ENCODE measurements at regions not wholly inside any gene's neighbourhood (a gene's known extent, or its start where the extent isn't known, plus 50 kb on each side); places are given as distances from the start of the nearest gene placed in this dataset.

DNA sequence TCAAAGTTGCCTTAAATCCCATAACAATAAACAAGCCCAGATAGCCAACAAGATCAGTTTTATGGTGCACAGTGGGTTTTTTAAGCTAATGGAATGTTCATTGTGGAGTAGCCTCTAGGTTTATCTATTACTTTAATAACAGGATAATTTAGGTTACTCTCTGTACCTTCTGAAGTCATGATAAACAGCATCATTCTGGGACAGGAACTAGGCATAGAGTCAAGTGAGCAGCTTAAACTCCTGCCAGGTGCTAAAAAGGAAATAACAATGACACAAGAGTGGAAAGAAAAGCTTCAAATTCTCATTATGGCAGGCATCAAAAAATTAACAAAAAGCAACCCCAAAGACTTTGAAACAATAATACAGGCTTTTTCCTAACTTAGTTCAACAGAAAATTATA is 228.8 kb downstream of the HACE1 start:
- Histone ChIP-seq H3K4me3 (no peak overlapping the region), H3K27ac (no peak overlapping the region)
- DNase-seq (ENCODE audit: low spot score), result no peak
- TF ChIP-seq, protein P1, sequence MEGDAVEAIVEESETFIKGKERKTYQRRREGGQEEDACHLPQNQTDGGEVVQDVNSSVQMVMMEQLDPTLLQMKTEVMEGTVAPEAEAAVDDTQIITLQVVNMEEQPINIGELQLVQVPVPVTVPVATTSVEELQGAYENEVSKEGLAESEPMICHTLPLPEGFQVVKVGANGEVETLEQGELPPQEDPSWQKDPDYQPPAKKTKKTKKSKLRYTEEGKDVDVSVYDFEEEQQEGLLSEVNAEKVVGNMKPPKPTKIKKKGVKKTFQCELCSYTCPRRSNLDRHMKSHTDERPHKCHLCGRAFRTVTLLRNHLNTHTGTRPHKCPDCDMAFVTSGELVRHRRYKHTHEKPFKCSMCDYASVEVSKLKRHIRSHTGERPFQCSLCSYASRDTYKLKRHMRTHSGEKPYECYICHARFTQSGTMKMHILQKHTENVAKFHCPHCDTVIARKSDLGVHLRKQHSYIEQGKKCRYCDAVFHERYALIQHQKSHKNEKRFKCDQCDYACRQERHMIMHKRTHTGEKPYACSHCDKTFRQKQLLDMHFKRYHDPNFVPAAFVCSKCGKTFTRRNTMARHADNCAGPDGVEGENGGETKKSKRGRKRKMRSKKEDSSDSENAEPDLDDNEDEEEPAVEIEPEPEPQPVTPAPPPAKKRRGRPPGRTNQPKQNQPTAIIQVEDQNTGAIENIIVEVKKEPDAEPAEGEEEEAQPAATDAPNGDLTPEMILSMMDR (IDR thresholded peaks at IDR 0.05), result no peak

DNA sequence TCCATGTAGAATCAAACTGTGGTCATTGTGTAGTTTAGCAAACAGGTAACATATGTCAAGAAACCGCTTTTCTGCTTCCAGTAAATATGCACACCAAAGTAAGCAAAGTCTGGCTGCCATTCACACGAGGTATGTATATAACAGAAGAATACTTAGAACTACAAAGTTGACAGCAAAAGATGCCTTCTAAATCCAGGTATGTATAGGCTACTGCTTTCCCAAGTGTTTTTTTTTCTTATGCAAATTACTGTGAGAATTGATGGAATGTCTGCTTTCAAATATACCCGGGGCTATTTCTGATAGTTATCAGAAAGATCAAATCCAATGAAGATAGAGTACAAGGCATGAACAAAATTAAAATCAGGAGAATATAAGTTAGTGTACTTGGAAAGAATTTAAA is 229.2 kb downstream of the HACE1 start:
- DNase-seq (ENCODE audit: low spot score), result no peak
- TF ChIP-seq, protein P1 (IDR thresholded peaks at IDR 0.05), result no peak
- Histone ChIP-seq H3K27ac (no peak overlapping the region), H3K4me3 (no peak overlapping the region)

DNA sequence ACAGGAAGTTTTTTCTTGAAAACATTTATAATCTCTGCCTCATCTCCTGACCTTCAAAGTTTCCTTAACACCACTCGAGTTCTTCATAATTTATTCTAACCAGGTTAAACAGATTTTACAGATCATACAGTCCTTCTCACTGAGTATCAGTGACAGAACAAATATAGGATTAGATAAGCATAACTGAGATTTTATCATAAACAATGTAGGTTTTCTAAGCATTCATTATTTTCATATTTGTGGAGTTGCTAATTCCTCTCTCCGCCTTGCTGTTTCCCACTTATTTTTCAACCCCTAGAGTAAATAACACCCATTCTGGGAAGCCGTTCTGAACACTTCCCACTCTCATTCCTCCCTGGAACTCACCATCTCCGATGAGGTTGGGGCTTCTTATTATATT is 229.9 kb downstream of the HACE1 start:
- no peak for DNase-seq (ENCODE audit: low spot score)
- TF ChIP-seq, protein P1 (IDR thresholded peaks at IDR 0.05), result no peak

DNA sequence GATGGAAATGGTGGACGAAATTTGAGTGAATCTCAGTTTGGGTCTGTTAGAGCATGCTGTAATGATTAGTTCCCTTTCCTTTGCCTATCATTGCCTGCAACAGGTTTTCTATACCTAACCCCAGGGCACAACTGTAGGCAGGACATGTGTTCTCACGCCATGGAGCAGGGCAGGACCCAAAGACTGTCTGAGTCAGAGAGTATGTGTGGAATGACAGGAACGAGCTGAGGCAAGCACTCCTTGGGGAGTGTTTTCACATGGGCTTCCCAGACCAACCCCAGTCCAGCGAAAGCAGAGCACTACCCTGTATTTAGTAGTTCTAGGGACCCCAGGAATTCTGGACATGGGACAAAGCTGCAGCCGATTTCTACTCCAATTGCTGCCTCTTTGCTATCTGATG is 234.2 kb downstream of the HACE1 start:
- no peak for DNase-seq (ENCODE audit: low spot score)
- Histone ChIP-seq H3K4me3 (no peak overlapping the region), H3K27ac (no peak overlapping the region)
- TF ChIP-seq, protein P1 (IDR thresholded peaks at IDR 0.05), result no peak

More for the DNA sequence above, 229.9 kb downstream of the HACE1 start:
- H3K27ac ChIP-seq, result no peak overlapping the region
- no peak overlapping the region for H3K4me3 ChIP-seq

DNA sequence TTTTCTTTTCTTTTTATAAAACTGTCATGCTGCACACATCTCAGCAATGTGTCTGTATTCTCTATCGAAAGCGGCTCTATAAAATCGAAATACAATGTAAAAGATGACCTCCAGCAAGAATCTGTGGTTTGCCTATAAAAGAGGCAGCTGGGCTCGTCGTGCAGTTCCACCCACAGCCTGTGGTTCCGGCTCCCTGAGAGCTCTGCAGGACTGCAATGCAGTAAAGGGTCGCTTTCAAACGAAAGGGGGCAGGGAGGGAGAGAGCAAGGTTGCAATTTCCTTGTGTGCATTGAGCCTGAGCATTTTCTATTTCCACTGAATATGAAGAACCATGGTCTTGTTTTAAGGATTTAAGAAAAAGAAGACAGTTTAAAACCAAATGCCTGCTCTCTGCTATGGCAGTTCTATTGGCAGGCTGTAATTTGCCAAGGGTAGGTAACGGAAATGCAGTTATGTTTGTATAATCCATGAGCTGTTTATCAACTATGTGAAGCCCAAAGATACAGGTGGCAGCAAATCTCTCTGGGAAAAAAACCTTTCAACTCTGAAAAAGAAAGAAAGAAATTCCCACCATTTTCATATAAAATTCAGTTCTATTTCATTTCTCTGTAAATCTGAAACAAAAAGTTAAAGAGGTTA is 236.5 kb downstream of the HACE1 start:
- no peak for DNase-seq (ENCODE audit: low spot score)
- H3K4me3 ChIP-seq, result no peak overlapping the region
- TF ChIP-seq, protein P1 (IDR thresholded peaks at IDR 0.05), result no peak
- H3K27ac ChIP-seq, result no peak overlapping the region

DNA sequence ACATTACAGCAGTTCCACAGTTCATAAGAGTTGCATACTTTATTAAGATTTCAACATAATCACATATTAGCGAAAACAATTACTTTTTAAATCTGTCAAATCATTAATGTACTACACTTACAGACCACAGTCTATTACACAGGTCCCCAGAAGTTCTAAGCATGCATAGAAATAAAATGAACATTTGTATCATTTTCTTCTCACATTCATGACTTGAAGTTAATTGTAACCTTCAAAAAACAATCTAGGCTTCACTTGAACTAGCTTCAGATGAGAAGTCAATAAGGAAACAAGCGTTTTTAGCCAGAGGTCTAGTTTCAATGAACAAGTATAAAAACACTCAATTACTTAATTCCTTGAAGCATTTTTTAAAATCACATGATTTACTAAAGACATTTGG is 238.3 kb downstream of the HACE1 start:
- TF ChIP-seq, protein P1 (IDR thresholded peaks at IDR 0.05), result no peak
- no peak for DNase-seq (ENCODE audit: low spot score)

DNA sequence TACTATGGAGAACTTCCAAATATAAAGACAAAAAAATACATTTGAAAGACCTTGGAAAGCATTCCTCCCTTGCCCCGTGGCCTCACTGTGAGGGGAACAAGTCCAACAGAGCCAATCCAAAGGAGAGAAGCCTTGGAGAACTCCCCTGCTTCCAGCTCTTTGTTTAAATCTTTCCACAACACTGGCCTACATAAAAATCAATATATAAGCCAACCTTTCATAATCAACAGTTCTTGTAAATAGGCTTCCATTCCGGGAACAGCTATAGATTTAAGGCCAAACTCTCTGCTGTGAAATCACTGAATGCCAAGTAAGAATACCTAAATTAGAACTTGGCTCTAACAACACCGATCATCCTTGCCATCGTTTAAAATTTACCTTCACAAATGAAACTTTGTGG is 242.1 kb downstream of the HACE1 start:
- TF ChIP-seq, protein P1 (IDR thresholded peaks at IDR 0.05), result no peak
- DNase-seq (ENCODE audit: low spot score), result no peak
- Histone ChIP-seq H3K27ac (no peak overlapping the region), H3K4me3 (no peak overlapping the region)

More for the DNA sequence above, 238.3 kb downstream of the HACE1 start:
- H3K27ac ChIP-seq, result no peak overlapping the region
- H3K4me3 ChIP-seq, result no peak overlapping the region
